OCI-LY7 (cell line): ENCODE measurements at regions not wholly inside any gene's neighbourhood (a gene's known extent, or its start where the extent isn't known, plus 50 kb on each side); places are given as distances from the start of the nearest gene placed in this dataset.

ENCODE experiments used
- CTCF ChIP-seq: fragments of 200-600 bp; sonication (generic); conservative IDR thresholded peaks from 2 replicates; pipeline ENCODE4 v1.5.1; 2014; ENCODE audit warnings: mild to moderate bottlenecking, antibody characterized with exemption, low read length, moderate library complexity, mixed read lengths
- EZH2phosphoT487 ChIP-seq: fragments of 200-600 bp; sonication (generic); IDR thresholded peaks from 2 replicates; pipeline ENCODE4 v1.6.1; 2018; ENCODE audit warnings: low read depth, borderline replicate concordance, mild to moderate bottlenecking, mixed run types, antibody characterized with exemption, low read length, moderate library complexity, mixed read lengths

- TF ChIP-seq CTCF (no peak), EZH2phosphoT487 (no peak)
These were observed 385.3 kb downstream of the PSAT1 start for GRCh38 chr9:78682216-78682615.
